Coronary artery (tissue), 2 donors: ENCODE measurements at regions not wholly inside any gene's neighbourhood (a gene's known extent, or its start where the extent isn't known, plus 50 kb on each side); places are given as distances from the start of the nearest gene placed in this dataset.

Source experiments
- DNase-seq: peaks from one replicate; pipeline ENCODE4 v3.0.0-alpha.2; 2017; ENCODE audit warnings: low spot score
- H3K27ac ChIP-seq, 2 donors: fragments of 200-600 bp; sonication (generic); one replicate each; pipeline ENCODE4 v1.5.1; 2016 to 2019
- H3K4me3 ChIP-seq: fragments of 200-600 bp; sonication (generic); 2 replicates; pipeline ENCODE4 v1.5.1; 2016; ENCODE audit warnings: mild to moderate bottlenecking, moderate library complexity
- TF ChIP-seq, protein P1 (sequence below): fragments of 200-600 bp; sonication (generic); IDR thresholded peaks from one replicate; pipeline ENCODE4 v1.5.1; 2019; ENCODE audit warnings: antibody characterized with exemption

DNA sequence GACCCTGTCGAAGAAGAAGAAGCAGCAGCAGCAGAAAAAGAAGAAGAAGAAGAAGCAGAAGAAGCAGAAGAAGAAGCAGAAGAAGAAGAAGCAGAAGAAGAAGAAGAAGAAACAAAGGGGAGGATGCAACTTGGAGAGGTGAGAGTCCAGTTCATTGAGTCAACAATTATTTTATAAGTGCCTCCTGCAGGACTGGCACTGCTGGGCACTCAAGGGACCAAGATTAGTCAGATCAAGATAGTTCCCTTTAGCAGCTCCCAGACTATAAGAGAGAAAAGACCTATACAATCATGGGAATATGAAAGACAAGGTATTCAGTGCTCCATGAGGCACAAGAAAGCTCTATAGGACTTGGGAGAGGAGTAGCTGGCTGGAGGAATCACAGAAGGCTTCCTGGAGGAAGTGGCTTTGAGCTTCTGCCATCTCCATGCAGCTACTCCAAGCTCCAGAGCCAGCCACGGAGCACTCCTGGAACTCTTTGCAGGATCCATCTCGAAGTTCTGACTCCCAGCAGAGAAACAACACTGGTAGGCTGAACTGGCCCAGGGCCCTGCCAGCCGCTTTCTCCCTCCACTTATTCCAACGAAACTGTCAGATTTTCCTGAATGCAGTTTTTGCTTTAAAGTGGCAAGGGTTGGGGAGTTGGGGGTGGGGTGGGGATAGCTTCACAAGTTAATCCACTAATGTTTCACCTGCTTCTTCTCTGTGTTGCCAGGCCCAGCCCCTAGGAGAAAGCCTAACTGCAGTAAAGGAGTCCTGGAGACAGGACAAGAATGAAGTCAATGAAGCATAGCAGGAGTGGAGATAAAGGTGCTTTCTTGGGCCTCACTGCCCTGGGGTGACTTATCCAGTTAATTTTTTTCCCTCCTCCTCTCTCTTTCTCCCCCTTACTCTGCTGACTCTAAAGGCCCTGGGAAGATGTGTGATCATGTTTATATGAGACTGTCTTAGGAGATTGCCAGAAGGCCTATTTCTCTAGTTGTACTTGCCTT is 140.1 kb upstream of the PARP11 start:
- TF ChIP-seq, protein P1, sequence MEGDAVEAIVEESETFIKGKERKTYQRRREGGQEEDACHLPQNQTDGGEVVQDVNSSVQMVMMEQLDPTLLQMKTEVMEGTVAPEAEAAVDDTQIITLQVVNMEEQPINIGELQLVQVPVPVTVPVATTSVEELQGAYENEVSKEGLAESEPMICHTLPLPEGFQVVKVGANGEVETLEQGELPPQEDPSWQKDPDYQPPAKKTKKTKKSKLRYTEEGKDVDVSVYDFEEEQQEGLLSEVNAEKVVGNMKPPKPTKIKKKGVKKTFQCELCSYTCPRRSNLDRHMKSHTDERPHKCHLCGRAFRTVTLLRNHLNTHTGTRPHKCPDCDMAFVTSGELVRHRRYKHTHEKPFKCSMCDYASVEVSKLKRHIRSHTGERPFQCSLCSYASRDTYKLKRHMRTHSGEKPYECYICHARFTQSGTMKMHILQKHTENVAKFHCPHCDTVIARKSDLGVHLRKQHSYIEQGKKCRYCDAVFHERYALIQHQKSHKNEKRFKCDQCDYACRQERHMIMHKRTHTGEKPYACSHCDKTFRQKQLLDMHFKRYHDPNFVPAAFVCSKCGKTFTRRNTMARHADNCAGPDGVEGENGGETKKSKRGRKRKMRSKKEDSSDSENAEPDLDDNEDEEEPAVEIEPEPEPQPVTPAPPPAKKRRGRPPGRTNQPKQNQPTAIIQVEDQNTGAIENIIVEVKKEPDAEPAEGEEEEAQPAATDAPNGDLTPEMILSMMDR = no peak
- Histone ChIP-seq H3K27ac (no peak overlapping the region), H3K4me3 (no peak overlapping the region)
- DNase-seq = no peak

DNA sequence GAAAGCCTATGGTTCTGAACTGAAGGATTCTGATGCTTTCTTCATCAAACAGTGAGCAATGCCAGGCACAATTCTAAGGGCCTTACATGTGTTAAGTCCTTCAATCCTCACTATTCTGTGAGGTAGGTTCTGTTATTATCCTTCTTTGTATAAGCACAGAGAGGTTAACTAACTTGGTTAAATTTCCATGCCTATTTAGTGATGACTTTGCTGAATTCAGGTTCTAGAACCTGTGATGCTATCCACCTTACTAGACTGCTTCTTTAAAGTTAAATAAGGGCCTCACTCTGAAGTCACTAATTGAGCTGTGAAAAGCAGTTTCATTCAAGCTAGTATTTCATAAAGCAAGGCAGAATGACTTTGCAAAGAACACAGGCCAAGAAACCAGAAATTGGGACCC is 138.9 kb upstream of the PARP11 start:
- Histone ChIP-seq H3K27ac (no peak overlapping the region), H3K4me3 (no peak overlapping the region)
- TF ChIP-seq, protein P1 = no peak
- no peak for DNase-seq

DNA sequence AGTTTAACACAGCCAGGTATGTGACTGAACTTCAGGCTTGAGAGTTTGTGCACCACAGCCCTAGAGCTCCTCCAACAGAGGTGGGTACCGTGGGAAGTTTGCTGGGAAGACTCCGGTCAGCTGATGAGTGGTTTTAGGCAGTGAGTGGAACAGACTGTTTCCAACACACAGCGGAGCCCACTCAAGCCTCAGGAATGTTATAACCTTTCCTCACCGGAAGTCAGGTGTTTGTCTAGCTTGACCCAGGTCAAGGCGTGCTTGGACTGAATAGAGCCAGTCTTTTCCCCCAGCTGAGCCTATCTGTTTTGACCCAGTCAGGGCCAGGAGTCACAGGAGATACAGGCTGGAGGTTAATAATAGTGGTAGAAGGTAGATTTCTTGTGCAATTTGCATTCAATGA is 138.4 kb upstream of the PARP11 start:
- no peak overlapping the region for H3K27ac ChIP-seq
- H3K4me3 ChIP-seq = no peak overlapping the region
- TF ChIP-seq, protein P1 = no peak
- no peak for DNase-seq

DNA sequence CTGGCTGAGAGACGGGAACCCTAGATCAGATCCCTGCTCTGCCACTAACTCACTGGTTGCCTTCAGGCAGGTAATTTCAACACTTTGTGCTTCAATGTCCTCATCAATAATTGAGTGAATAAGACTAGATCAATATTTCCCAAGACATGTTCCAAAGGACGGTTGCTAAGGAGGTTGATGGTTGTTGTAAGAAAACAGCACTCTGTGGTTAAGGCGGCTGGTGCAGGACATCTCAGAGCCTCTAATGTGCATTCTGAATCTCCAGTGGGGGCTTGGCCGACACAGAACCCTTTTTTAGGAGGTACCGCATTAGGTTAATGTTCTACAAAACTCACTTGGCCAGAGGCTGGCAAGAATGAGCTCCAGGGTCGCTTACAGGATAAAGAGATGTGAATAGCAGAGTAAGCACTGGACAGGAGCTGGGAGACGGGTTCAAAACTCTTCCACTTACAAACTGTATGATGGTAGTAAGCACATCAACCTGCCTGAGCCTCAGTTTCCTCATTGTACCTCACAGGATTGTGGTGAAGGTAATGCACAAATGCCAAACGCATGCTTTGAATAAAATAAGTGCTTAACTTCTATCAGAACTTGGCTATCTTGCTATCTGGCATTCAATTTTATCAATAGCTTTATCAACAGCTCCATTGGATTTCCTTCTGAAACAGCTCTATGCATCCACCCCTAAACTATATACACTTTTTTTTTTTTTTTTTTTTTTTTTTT is 136.9 kb upstream of the PARP11 start:
- TF ChIP-seq, protein P1 = no peak
- no peak for DNase-seq
- Histone ChIP-seq H3K4me3 (no peak overlapping the region), H3K27ac (no peak overlapping the region)

DNA sequence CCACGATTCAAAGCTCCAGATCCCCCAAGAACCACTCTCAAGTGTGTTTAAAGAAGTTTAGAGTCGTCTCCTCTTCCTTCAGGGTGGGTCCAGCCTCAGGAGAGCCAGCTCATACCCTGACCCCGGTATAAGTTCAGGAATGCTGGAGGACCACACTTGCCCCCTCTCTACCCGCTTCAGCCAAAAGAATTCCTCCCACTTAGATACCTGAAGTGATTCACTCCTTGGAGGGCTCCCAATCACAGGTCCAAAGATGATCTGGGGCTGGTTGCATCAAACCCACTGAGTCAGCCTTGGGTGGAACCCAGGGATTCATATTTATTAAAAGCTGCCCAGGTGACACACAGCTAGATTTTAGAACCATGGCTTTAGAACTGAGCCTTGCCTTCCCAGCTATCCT is 133.5 kb upstream of the PARP11 start:
- H3K4me3 ChIP-seq = no peak overlapping the region
- TF ChIP-seq, protein P1 = no peak
- no peak overlapping the region for H3K27ac ChIP-seq
- DNase-seq = no peak

DNA sequence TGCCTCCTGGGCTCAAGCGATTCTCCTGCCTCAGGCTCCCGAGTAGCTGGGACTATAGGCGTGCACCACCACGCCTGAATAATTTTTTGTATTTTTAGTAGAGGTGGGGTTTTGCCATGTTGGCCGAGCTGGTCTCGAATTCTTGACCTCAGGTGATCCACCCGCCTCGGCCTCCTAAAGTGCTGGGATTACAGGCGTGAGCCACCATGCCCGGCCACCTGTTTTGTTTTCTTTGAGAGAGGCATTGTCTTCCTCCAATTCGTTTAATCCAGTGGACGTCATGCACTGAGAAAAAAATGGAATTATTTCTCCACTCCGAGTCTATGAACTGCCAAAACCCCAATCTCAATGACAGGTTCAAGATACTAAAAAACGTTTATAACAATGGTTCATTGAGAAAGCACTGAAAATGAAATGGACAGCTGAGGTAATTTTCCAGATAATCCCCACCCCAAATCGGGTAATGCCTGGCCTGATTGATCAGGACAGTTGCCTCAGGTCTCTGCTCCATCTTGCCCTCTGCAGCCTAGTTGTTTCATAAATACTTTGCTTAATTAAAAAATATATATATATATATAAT is 132.7 kb upstream of the PARP11 start:
- no peak for DNase-seq
- Histone ChIP-seq H3K4me3 (no peak overlapping the region), H3K27ac (no peak overlapping the region)
- TF ChIP-seq, protein P1 = no peak
